ENCODE measurements at regions not wholly inside any gene's neighbourhood (a gene's known extent, or its start where the extent isn't known, plus 50 kb on each side); places are given as distances from the start of the nearest gene placed in this dataset.
"Not testable (repeated sequence)": the region's sequence is repeated elsewhere in the genome, so short reads cannot be mapped to it uniquely, and the experiment has no call there.

- Mint-ChIP-seq H3K36me3 (ENCODE audit: insufficient read depth in 2 of 2) (no peaks in the 10 kb centered on the region), H3K9me3 (no peaks in the 10 kb centered on the region), H3K27me3 (ENCODE audit: low read depth) (no peaks in the 10 kb centered on the region), H3K4me3 (no peak overlapping the region), H3K4me1 (ENCODE audit: low read depth) (no peaks in the 10 kb centered on the region), H3K27ac (no peak overlapping the region)
- no peak for DNase-seq
- ATAC-seq (replicated peaks in 1 of 2), result no peak
Observed at GRCh38 chr15:36178303-36178633, 401.2 kb upstream of the CDIN1 start.

- Mint-ChIP-seq H3K9me3 (peaks cover 2% of the 10 kb centered on the region in 2 donors), H3K36me3 (ENCODE audit: insufficient read depth in 2 of 2) (no peaks in the 10 kb centered on the region), H3K4me3 (no peak overlapping the region), H3K27me3 (ENCODE audit: low read depth) (no peaks in the 10 kb centered on the region), H3K27ac (no peak overlapping the region), H3K4me1 (ENCODE audit: low read depth) (no peaks in the 10 kb centered on the region)
- ATAC-seq (replicated peaks in 1 of 2), result no peak
- DNase-seq, result no peak
Observed at GRCh38 chr15:36183201-36183600, 396.2 kb upstream of the CDIN1 start.

GRCh38 chr15:36185438-36185837, 394.0 kb upstream of the CDIN1 start:
- H3K27ac Mint-ChIP-seq, result no peak overlapping the region
- no peaks in the 10 kb centered on the region for H3K4me1 Mint-ChIP-seq (ENCODE audit: low read depth)
- ATAC-seq (replicated peaks in 1 of 2), result no peak
- no peak overlapping the region for H3K4me3 Mint-ChIP-seq
- DNase-seq, result no peak
- no peaks in the 10 kb centered on the region for H3K36me3 Mint-ChIP-seq (ENCODE audit: insufficient read depth in 2 of 2)
- H3K27me3 Mint-ChIP-seq (ENCODE audit: low read depth), result no peaks in the 10 kb centered on the region
- peaks cover 2% of the 10 kb centered on the region in 2 donors for H3K9me3 Mint-ChIP-seq

GRCh38 chr15:36185845-36186244, 393.6 kb upstream of the CDIN1 start:
- no peak overlapping the region for H3K27ac Mint-ChIP-seq
- H3K27me3 Mint-ChIP-seq (ENCODE audit: low read depth), result no peaks in the 10 kb centered on the region
- DNase-seq (no peak), ATAC-seq (replicated peaks in 1 of 2) (no peak)
- H3K9me3 Mint-ChIP-seq, result peaks cover 2% of the 10 kb centered on the region in 2 donors
- H3K4me1 Mint-ChIP-seq (ENCODE audit: low read depth), result no peaks in the 10 kb centered on the region
- no peaks in the 10 kb centered on the region for H3K36me3 Mint-ChIP-seq (ENCODE audit: insufficient read depth in 2 of 2)
- H3K4me3 Mint-ChIP-seq, result no peak overlapping the region

- Mint-ChIP-seq H3K36me3 (ENCODE audit: insufficient read depth in 2 of 2) (no peaks in the 10 kb centered on the region), H3K4me1 (ENCODE audit: low read depth) (no peaks in the 10 kb centered on the region), H3K4me3 (no peak overlapping the region), H3K27ac (no peak overlapping the region), H3K9me3 (peaks cover 3 to 4% of the 10 kb centered on the region in 2 donors), H3K27me3 (ENCODE audit: low read depth) (no peaks in the 10 kb centered on the region)
- DNase-seq, result no peak
- ATAC-seq (replicated peaks in 1 of 2), result no peak
Observed at GRCh38 chr15:36186376-36186775, 393.1 kb upstream of the CDIN1 start.

GRCh38 chr15:36191459-36191858, 388.0 kb upstream of the CDIN1 start:
- no peak for ATAC-seq (replicated peaks in 1 of 2)
- Mint-ChIP-seq H3K36me3 (ENCODE audit: insufficient read depth in 2 of 2) (peaks cover 0 to 1% of the 10 kb centered on the region in 2 donors), H3K4me3 (no peak overlapping the region), H3K27ac (no peak overlapping the region), H3K9me3 (peaks cover 3 to 4% of the 10 kb centered on the region in 2 donors), H3K4me1 (ENCODE audit: low read depth) (no peaks in the 10 kb centered on the region), H3K27me3 (ENCODE audit: low read depth) (no peaks in the 10 kb centered on the region)
- DNase-seq, result no peak

- DNase-seq; H3K4me3 Mint-ChIP-seq; ATAC-seq (replicated peaks in 1 of 2); H3K27me3 Mint-ChIP-seq (ENCODE audit: low read depth); H3K36me3 Mint-ChIP-seq (ENCODE audit: insufficient read depth in 2 of 2); H3K27ac Mint-ChIP-seq; H3K4me1 Mint-ChIP-seq (ENCODE audit: low read depth); H3K9me3 Mint-ChIP-seq: not testable (repeated sequence)
Observed at GRCh38 chr15:36195361-36196007, 383.9 kb upstream of the CDIN1 start.

- no peak overlapping the region for H3K4me3 Mint-ChIP-seq
Observed at GRCh38 chr15:36208868-36209582, 370.4 kb upstream of the CDIN1 start.

GRCh38 chr15:36210426-36210825, 369.0 kb upstream of the CDIN1 start:
- H3K9me3 Mint-ChIP-seq, result peaks cover 2 to 6% of the 10 kb centered on the region in 2 donors
- no peak for DNase-seq
- no peak for ATAC-seq (replicated peaks in 1 of 2)
- H3K4me3 Mint-ChIP-seq, result no peak overlapping the region
- no peaks in the 10 kb centered on the region for H3K36me3 Mint-ChIP-seq (ENCODE audit: insufficient read depth in 2 of 2)
- H3K4me1 Mint-ChIP-seq (ENCODE audit: low read depth), result no peaks in the 10 kb centered on the region
- no peaks in the 10 kb centered on the region for H3K27me3 Mint-ChIP-seq (ENCODE audit: low read depth)
- H3K27ac Mint-ChIP-seq, result no peak overlapping the region

More at GRCh38 chr15:36208868-36209582, 370.4 kb upstream of the CDIN1 start:
- peaks cover 2 to 6% of the 10 kb centered on the region in 2 donors for H3K9me3 Mint-ChIP-seq
- no peak for DNase-seq
- no peak overlapping the region for H3K27ac Mint-ChIP-seq
- no peak for ATAC-seq (replicated peaks in 1 of 2)
- no peaks in the 10 kb centered on the region for H3K4me1 Mint-ChIP-seq (ENCODE audit: low read depth)
- no peaks in the 10 kb centered on the region for H3K27me3 Mint-ChIP-seq (ENCODE audit: low read depth)
- H3K36me3 Mint-ChIP-seq (ENCODE audit: insufficient read depth in 2 of 2), result no peaks in the 10 kb centered on the region

- no peak for ATAC-seq (replicated peaks in 1 of 2)
- Mint-ChIP-seq H3K9me3 (no peaks in the 10 kb centered on the region), H3K4me3 (no peak overlapping the region), H3K4me1 (ENCODE audit: low read depth) (no peaks in the 10 kb centered on the region), H3K27ac (no peak overlapping the region), H3K27me3 (ENCODE audit: low read depth) (no peaks in the 10 kb centered on the region), H3K36me3 (ENCODE audit: insufficient read depth in 2 of 2) (no peaks in the 10 kb centered on the region)
- DNase-seq, result no peak
Observed at GRCh38 chr15:36218322-36218721, 361.1 kb upstream of the CDIN1 start.

- Mint-ChIP-seq H3K27ac (no peak overlapping the region), H3K4me3 (no peak overlapping the region), H3K27me3 (ENCODE audit: low read depth) (no peaks in the 10 kb centered on the region), H3K4me1 (ENCODE audit: low read depth) (no peaks in the 10 kb centered on the region), H3K9me3 (no peaks in the 10 kb centered on the region), H3K36me3 (ENCODE audit: insufficient read depth in 2 of 2) (peaks cover 0 to 2% of the 10 kb centered on the region in 2 donors)
- no peak for DNase-seq
- no peak for ATAC-seq (replicated peaks in 1 of 2)
Observed at GRCh38 chr15:36218991-36219390, 360.4 kb upstream of the CDIN1 start.

- Mint-ChIP-seq H3K27ac (no peak overlapping the region), H3K36me3 (ENCODE audit: insufficient read depth in 2 of 2) (peaks cover 0 to 2% of the 10 kb centered on the region in 2 donors), H3K9me3 (no peaks in the 10 kb centered on the region), H3K4me1 (ENCODE audit: low read depth) (no peaks in the 10 kb centered on the region), H3K27me3 (ENCODE audit: low read depth) (no peaks in the 10 kb centered on the region), H3K4me3 (no peak overlapping the region)
- ATAC-seq (replicated peaks in 1 of 2) (no peak), DNase-seq (no peak)
Observed at GRCh38 chr15:36221992-36222391, 357.4 kb upstream of the CDIN1 start.

- DNase-seq (no peak), ATAC-seq (replicated peaks in 1 of 2) (no peak)
- H3K27me3 Mint-ChIP-seq (ENCODE audit: low read depth), result no peaks in the 10 kb centered on the region
- H3K4me3 Mint-ChIP-seq, result no peak overlapping the region
- H3K36me3 Mint-ChIP-seq (ENCODE audit: insufficient read depth in 2 of 2), result no peaks in the 10 kb centered on the region
- H3K4me1 Mint-ChIP-seq (ENCODE audit: low read depth), result no peaks in the 10 kb centered on the region
- H3K27ac Mint-ChIP-seq, result no peak overlapping the region
- H3K9me3 Mint-ChIP-seq, result peaks cover 2 to 3% of the 10 kb centered on the region in 2 donors
Observed at GRCh38 chr15:36230776-36231175, 348.6 kb upstream of the CDIN1 start.

- H3K4me1 Mint-ChIP-seq (ENCODE audit: low read depth), result no peaks in the 10 kb centered on the region
Observed at GRCh38 chr15:36232491-36232890, 346.9 kb upstream of the CDIN1 start.

More at GRCh38 chr15:36232491-36232890, 346.9 kb upstream of the CDIN1 start:
- H3K27me3 Mint-ChIP-seq (ENCODE audit: low read depth), result no peaks in the 10 kb centered on the region
- H3K9me3 Mint-ChIP-seq, result peaks cover 2% of the 10 kb centered on the region in 2 donors
- no peak overlapping the region for H3K27ac Mint-ChIP-seq
- no peak overlapping the region for H3K4me3 Mint-ChIP-seq
- ATAC-seq (replicated peaks in 1 of 2) (no peak), DNase-seq (no peak)
- H3K36me3 Mint-ChIP-seq (ENCODE audit: insufficient read depth in 2 of 2), result no peaks in the 10 kb centered on the region
